Neuronal stem cell (in vitro differentiated cells): ENCODE measurements at regions not wholly inside any gene's neighbourhood (a gene's known extent, or its start where the extent isn't known, plus 50 kb on each side); places are given as distances from the start of the nearest gene placed in this dataset.

Experiments
- DNase-seq: peaks from one replicate; pipeline ENCODE4 v3.0.0-alpha.2; 2013; ENCODE audit warnings: low spot score
- H2AFZ ChIP-seq: one replicate; pipeline ENCODE4 v1.6.1; 2013; ENCODE audit warnings: mild to moderate bottlenecking, low read length, inconsistent platforms
- H2AK5ac ChIP-seq: 2 replicates; pipeline ENCODE4 v1.6.1; 2013; ENCODE audit warnings: low read depth, mild to moderate bottlenecking, inconsistent platforms, low read length, moderate library complexity, mixed read lengths
- H2BK120ac ChIP-seq: 2 replicates; pipeline ENCODE4 v1.6.1; 2013; ENCODE audit warnings: low read depth, mild to moderate bottlenecking, inconsistent platforms, low read length, moderate library complexity, mixed read lengths
- H2BK12ac ChIP-seq: one replicate; pipeline ENCODE4 v1.6.1; 2013; ENCODE audit warnings: low read length, inconsistent platforms
- H2BK15ac ChIP-seq: 2 replicates; pipeline ENCODE4 v1.6.1; 2013; ENCODE audit warnings: mild to moderate bottlenecking, low read length, inconsistent platforms, mixed read lengths
- H2BK5ac ChIP-seq: one replicate; pipeline ENCODE4 v1.6.1; 2013; ENCODE audit warnings: inconsistent platforms, mild to moderate bottlenecking, low read length, moderate library complexity
- H3K14ac ChIP-seq: one replicate; pipeline ENCODE4 v1.6.1; 2013; ENCODE audit warnings: low read length, inconsistent platforms
- H3K18ac ChIP-seq: 2 replicates; pipeline ENCODE4 v1.6.1; 2013; ENCODE audit warnings: low read length, inconsistent platforms
- H3K23ac ChIP-seq: 2 replicates; pipeline ENCODE4 v1.6.1; 2013; ENCODE audit warnings: low read depth, mild to moderate bottlenecking, mixed read lengths, low read length, inconsistent platforms; ENCODE audit not compliant: poor library complexity
- H3K27ac ChIP-seq: replicated peaks from 3 replicates; pipeline ENCODE4 v1.5.1; 2013; ENCODE audit warnings: low read length, inconsistent platforms
- H3K27me3 ChIP-seq, 3 experiments: 2 replicates each; pipeline ENCODE4 v1.6.1; 2013; ENCODE audit warnings: low read length in 3 of 3, mild to moderate bottlenecking in 2 of 3, inconsistent platforms in 1 of 3, low read depth in 1 of 3, mixed read lengths in 1 of 3, moderate library complexity in 1 of 3; ENCODE audit not compliant: control insufficient read depth in 3 of 3, insufficient read depth in 3 of 3
- H3K36me3 ChIP-seq, 2 donors: replicated peaks in 1 of 2; 2 replicates each; pipeline ENCODE4 v1.6.1; 2013; ENCODE audit warnings: low read length in 2 of 2; ENCODE audit not compliant: control insufficient read depth in 2 of 2, insufficient read depth in 2 of 2
- H3K4ac ChIP-seq: 2 replicates; pipeline ENCODE4 v1.6.1; 2013; ENCODE audit warnings: inconsistent platforms, mild to moderate bottlenecking, low read length, moderate library complexity
- H3K4me1 ChIP-seq, 2 donors: 1 replicate in 1 of 2; 2 replicates in 1 of 2; pipeline ENCODE4 v1.6.1; 2013; ENCODE audit warnings: low read length in 2 of 2, low read depth in 1 of 2; ENCODE audit not compliant: control insufficient read depth in 2 of 2, insufficient read depth in 1 of 2
- H3K4me2 ChIP-seq: one replicate; pipeline ENCODE4 v1.6.1; 2013; ENCODE audit warnings: mild to moderate bottlenecking, low read length, inconsistent platforms; ENCODE audit not compliant: insufficient read depth, poor library complexity, severe bottlenecking
- H3K4me3 ChIP-seq, 2 donors: 2 replicates each; pipeline ENCODE4 v1.5.1; 2013; ENCODE audit warnings: low read length in 2 of 2, mild to moderate bottlenecking in 2 of 2, inconsistent platforms in 1 of 2, moderate library complexity in 1 of 2
- H3K79me1 ChIP-seq: one replicate; pipeline ENCODE4 v1.6.1; 2013; ENCODE audit warnings: low read depth, mild to moderate bottlenecking, inconsistent platforms, low read length, moderate library complexity
- H3K9ac ChIP-seq: one replicate; pipeline ENCODE4 v1.6.1; 2013; ENCODE audit warnings: mild to moderate bottlenecking, low read depth, low read length, inconsistent platforms; ENCODE audit not compliant: poor library complexity
- H3K9me3 ChIP-seq, 2 donors: replicated peaks in 1 of 2; 2 replicates each; pipeline versions ENCODE3 to v1.6.1; 2013; ENCODE audit warnings: low read length in 2 of 2, mild to moderate bottlenecking in 2 of 2, inconsistent platforms in 1 of 2, low read depth in 1 of 2, mixed read lengths in 1 of 2, moderate library complexity in 1 of 2; ENCODE audit not compliant: control insufficient read depth in 2 of 2, insufficient read depth in 1 of 2
- H4K8ac ChIP-seq: one replicate; pipeline ENCODE4 v1.6.1; 2013; ENCODE audit warnings: low read depth, mild to moderate bottlenecking, inconsistent platforms, low read length, moderate library complexity
- H4K91ac ChIP-seq: one replicate; pipeline ENCODE4 v1.6.1; 2013; ENCODE audit warnings: low read length, low read depth, mild to moderate bottlenecking, inconsistent platforms; ENCODE audit not compliant: poor library complexity
- WGBS, 2 donors: extraction: QIAGEN DNeasy Blood & Tissue Kit; methylation state at CpG; one replicate each; pipeline ENCODE4 v1.1.7; 2013; ENCODE audit warnings: missing lambda C conversion rate in 2 of 2, mixed read lengths in 1 of 2; ENCODE audit not compliant: insufficient read length in 2 of 2, insufficient replicate concordance in 1 of 2; ENCODE audit errors: extremely low coverage in 2 of 2; 5-methylcytosine and 5-hydroxymethylcytosine counted together

GRCh38 chr7:25456467-25457171, 228.3 kb upstream of the NPVF start:
- no CpG with 5 or more reads among the region's 8 CpGs for WGBS, 2 donors

GRCh38 chr7:25459057-25459456, 230.8 kb upstream of the NPVF start:
- H3K79me1 ChIP-seq: no peaks in the 10 kb centered on the region
- H3K14ac ChIP-seq: no peak overlapping the region
- H3K9ac ChIP-seq: no peak overlapping the region
- H2BK15ac ChIP-seq: no peak overlapping the region
- H4K8ac ChIP-seq: no peak overlapping the region
- no peak overlapping the region for H3K4me2 ChIP-seq
- H2AFZ ChIP-seq: no peak overlapping the region
- no peak overlapping the region for H3K23ac ChIP-seq
- no peaks in the 10 kb centered on the region for H3K36me3 ChIP-seq
- no peak overlapping the region for H2BK5ac ChIP-seq
- H3K18ac ChIP-seq: no peak overlapping the region
- H3K4ac ChIP-seq: no peak overlapping the region
- no peaks in the 10 kb centered on the region for H3K9me3 ChIP-seq
- DNase-seq: no peak
- no peak overlapping the region for H2BK12ac ChIP-seq
- peaks cover 0 to 3% (median 0%) of the 10 kb centered on the region in 3 experiments for H3K27me3 ChIP-seq
- no peaks in the 10 kb centered on the region for H3K4me1 ChIP-seq
- H4K91ac ChIP-seq: no peak overlapping the region
- H3K27ac ChIP-seq: no peak overlapping the region
- no peak overlapping the region for H2AK5ac ChIP-seq
- no peak overlapping the region for H2BK120ac ChIP-seq
- no peak overlapping the region for H3K4me3 ChIP-seq

More at GRCh38 chr7:25456467-25457171, 228.3 kb upstream of the NPVF start:
- Histone ChIP-seq H3K18ac (no peak overlapping the region), H3K36me3 (no peaks in the 10 kb centered on the region), H2BK12ac (no peak overlapping the region), H3K9ac (no peak overlapping the region), H4K8ac (no peak overlapping the region), H2AFZ (no peak overlapping the region), H3K23ac (no peak overlapping the region), H3K4me1 (no peaks in the 10 kb centered on the region), H3K4me3 (no peak overlapping the region), H4K91ac (no peak overlapping the region), H2BK120ac (no peak overlapping the region), H2AK5ac (no peak overlapping the region), H2BK15ac (no peak overlapping the region), H3K4ac (no peak overlapping the region), H3K79me1 (no peaks in the 10 kb centered on the region), H3K27ac (no peak overlapping the region), H3K4me2 (no peak overlapping the region), H3K9me3 (no peaks in the 10 kb centered on the region), H2BK5ac (no peak overlapping the region), H3K27me3 (peaks cover 0 to 6% (median 0%) of the 10 kb centered on the region in 3 experiments), H3K14ac (no peak overlapping the region)
- no peak for DNase-seq

GRCh38 chr7:25460433-25460832, 232.1 kb upstream of the NPVF start:
- H3K79me1 ChIP-seq: no peaks in the 10 kb centered on the region
- no peak overlapping the region for H2BK120ac ChIP-seq
- no CpG with 5 or more reads among the region's 5 CpGs for WGBS, 2 donors

GRCh38 chr7:25469669-25470068, 241.4 kb upstream of the NPVF start:
- H2BK15ac ChIP-seq: no peak overlapping the region
- peaks cover 0 to 2% of the 10 kb centered on the region in 2 donors for H3K4me1 ChIP-seq
- no peak overlapping the region for H2AK5ac ChIP-seq
- H4K91ac ChIP-seq: no peak overlapping the region
- no peak overlapping the region for H3K4ac ChIP-seq
- WGBS, 2 donors: no CpG with 5 or more reads among the region's 6 CpGs
- H3K27me3 ChIP-seq: peaks cover 0 to 20% (median 0%) of the 10 kb centered on the region in 3 experiments
- H2BK120ac ChIP-seq: no peak overlapping the region
- H3K9me3 ChIP-seq: no peaks in the 10 kb centered on the region
- no peak overlapping the region for H2BK12ac ChIP-seq
- H4K8ac ChIP-seq: no peak overlapping the region
- no peak overlapping the region for H3K14ac ChIP-seq
- no peaks in the 10 kb centered on the region for H3K79me1 ChIP-seq
- H3K23ac ChIP-seq: no peak overlapping the region
- no peak overlapping the region for H2AFZ ChIP-seq
- H3K4me2 ChIP-seq: no peak overlapping the region
- H2BK5ac ChIP-seq: no peak overlapping the region
- no peaks in the 10 kb centered on the region for H3K36me3 ChIP-seq
- DNase-seq: no peak
- H3K27ac ChIP-seq: no peak overlapping the region
- H3K9ac ChIP-seq: no peak overlapping the region
- no peak overlapping the region for H3K18ac ChIP-seq
- H3K4me3 ChIP-seq: no peak overlapping the region

More at GRCh38 chr7:25460433-25460832, 232.1 kb upstream of the NPVF start:
- no peak overlapping the region for H4K8ac ChIP-seq
- H3K9ac ChIP-seq: no peak overlapping the region
- no peak overlapping the region for H3K14ac ChIP-seq
- H3K27me3 ChIP-seq: no peaks in the 10 kb centered on the region
- H3K4me3 ChIP-seq: no peak overlapping the region
- H3K4me1 ChIP-seq: no peaks in the 10 kb centered on the region
- H3K36me3 ChIP-seq: no peaks in the 10 kb centered on the region
- no peak overlapping the region for H2AFZ ChIP-seq
- H2AK5ac ChIP-seq: no peak overlapping the region
- H3K9me3 ChIP-seq: no peaks in the 10 kb centered on the region
- DNase-seq: no peak
- no peak overlapping the region for H4K91ac ChIP-seq
- no peak overlapping the region for H2BK15ac ChIP-seq
- H3K23ac ChIP-seq: no peak overlapping the region
- no peak overlapping the region for H2BK5ac ChIP-seq
- no peak overlapping the region for H2BK12ac ChIP-seq
- H3K4me2 ChIP-seq: no peak overlapping the region
- no peak overlapping the region for H3K4ac ChIP-seq
- H3K27ac ChIP-seq: no peak overlapping the region
- H3K18ac ChIP-seq: no peak overlapping the region
